SK-N-SH treated with all-trans-retinoic acid at 6 μM for 48 hours (cell line): ENCODE measurements at regions not wholly inside any gene's neighbourhood (a gene's known extent, or its start where the extent isn't known, plus 50 kb on each side); places are given as distances from the start of the nearest gene placed in this dataset.

Experiments used
- ARNTL ChIP-seq: fragments of 450-650 bp; formaldehyde crosslinking; IDR thresholded peaks from 2 replicates; pipeline ENCODE4 v1.5.0; 2020; ENCODE audit warnings: low read depth, mild to moderate bottlenecking, moderate library complexity, borderline replicate concordance
- ESRRG ChIP-seq: fragments of 250-450 bp; sonication (Bioruptor Pico); IDR thresholded peaks from 2 replicates; pipeline ENCODE4 v1.6.1; 2021; ENCODE audit warnings: mild to moderate bottlenecking
- GLIS3 ChIP-seq: fragments of 250-450 bp; sonication (Bioruptor Pico); IDR thresholded peaks from 2 replicates; pipeline ENCODE4 v1.5.0; 2020; ENCODE audit warnings: mild to moderate bottlenecking, moderate library complexity
- OSR1 ChIP-seq: fragments of 250-450 bp; sonication (Bioruptor Pico); IDR thresholded peaks from 2 replicates; pipeline ENCODE4 v1.8.0; 2022; ENCODE audit warnings: moderate library complexity, mild to moderate bottlenecking, inconsistent platforms
- TOX ChIP-seq: fragments of 250-450 bp; sonication (Bioruptor Pico); IDR thresholded peaks from 2 replicates; pipeline ENCODE4 v1.8.0; 2021; ENCODE audit warnings: mild to moderate bottlenecking, moderate library complexity, borderline replicate concordance
- ZFP30 ChIP-seq: fragments of 450-650 bp; formaldehyde crosslinking; IDR thresholded peaks from 2 replicates; pipeline ENCODE4 v1.5.0; 2022; ENCODE audit warnings: mild to moderate bottlenecking, moderate library complexity
- ZNF70 ChIP-seq: fragments of 450-650 bp; formaldehyde crosslinking; IDR thresholded peaks from 2 replicates; pipeline ENCODE4 v1.5.0; 2020; ENCODE audit warnings: mild to moderate bottlenecking, moderate library complexity
- TF ChIP-seq, protein P1 (sequence below): fragments of 250-450 bp; sonication (Bioruptor Pico); IDR thresholded peaks from 2 replicates; pipeline ENCODE4 v1.8.0; 2020; ENCODE audit warnings: mild to moderate bottlenecking, moderate library complexity, borderline replicate concordance
- TF ChIP-seq, protein P2 (sequence below): fragments of 250-450 bp; sonication (Bioruptor Pico); IDR thresholded peaks from 2 replicates; pipeline ENCODE4 v1.5.1; 2021; ENCODE audit warnings: mild to moderate bottlenecking, moderate library complexity
- TF ChIP-seq, protein P3 (sequence below): fragments of 250-450 bp; sonication (Bioruptor Pico); IDR thresholded peaks from 2 replicates; pipeline ENCODE4 v1.5.1; 2020; ENCODE audit warnings: low read depth, mild to moderate bottlenecking, moderate library complexity

DNA sequence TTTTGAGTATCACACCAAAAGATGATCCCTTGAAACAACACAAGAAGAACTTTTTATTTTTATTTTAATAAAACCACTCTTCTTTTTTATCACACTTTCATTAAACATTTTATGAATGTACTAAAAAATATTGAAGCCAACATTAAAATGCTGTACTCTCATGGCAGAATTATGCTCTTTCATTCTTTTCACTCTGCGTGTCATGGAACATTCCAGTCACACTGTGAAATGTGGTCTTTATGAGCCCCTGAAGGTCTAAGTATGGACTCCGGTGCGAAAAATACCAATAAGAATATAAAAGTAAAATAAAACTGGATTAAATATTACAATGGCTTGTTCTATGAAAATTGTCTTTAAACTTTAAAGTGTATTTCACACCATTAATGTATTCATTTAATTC, 148.4 kb downstream of the TMEM26 start:
- TF ChIP-seq ESRRG (CRISPR knock-in tag) (no peak), ARNTL (CRISPR knock-in tag) (no peak), ZNF70 (CRISPR knock-in tag) (no peak), OSR1 (CRISPR knock-in tag) (no peak), ZFP30 (CRISPR knock-in tag) (no peak), TOX (CRISPR knock-in tag) (no peak), GLIS3 (CRISPR knock-in tag) (no peak)
- TF ChIP-seq, protein P1, sequence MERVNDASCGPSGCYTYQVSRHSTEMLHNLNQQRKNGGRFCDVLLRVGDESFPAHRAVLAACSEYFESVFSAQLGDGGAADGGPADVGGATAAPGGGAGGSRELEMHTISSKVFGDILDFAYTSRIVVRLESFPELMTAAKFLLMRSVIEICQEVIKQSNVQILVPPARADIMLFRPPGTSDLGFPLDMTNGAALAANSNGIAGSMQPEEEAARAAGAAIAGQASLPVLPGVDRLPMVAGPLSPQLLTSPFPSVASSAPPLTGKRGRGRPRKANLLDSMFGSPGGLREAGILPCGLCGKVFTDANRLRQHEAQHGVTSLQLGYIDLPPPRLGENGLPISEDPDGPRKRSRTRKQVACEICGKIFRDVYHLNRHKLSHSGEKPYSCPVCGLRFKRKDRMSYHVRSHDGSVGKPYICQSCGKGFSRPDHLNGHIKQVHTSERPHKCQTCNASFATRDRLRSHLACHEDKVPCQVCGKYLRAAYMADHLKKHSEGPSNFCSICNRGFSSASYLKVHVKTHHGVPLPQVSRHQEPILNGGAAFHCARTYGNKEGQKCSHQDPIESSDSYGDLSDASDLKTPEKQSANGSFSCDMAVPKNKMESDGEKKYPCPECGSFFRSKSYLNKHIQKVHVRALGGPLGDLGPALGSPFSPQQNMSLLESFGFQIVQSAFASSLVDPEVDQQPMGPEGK (CRISPR knock-in tag) = no peak
- TF ChIP-seq, protein P2, sequence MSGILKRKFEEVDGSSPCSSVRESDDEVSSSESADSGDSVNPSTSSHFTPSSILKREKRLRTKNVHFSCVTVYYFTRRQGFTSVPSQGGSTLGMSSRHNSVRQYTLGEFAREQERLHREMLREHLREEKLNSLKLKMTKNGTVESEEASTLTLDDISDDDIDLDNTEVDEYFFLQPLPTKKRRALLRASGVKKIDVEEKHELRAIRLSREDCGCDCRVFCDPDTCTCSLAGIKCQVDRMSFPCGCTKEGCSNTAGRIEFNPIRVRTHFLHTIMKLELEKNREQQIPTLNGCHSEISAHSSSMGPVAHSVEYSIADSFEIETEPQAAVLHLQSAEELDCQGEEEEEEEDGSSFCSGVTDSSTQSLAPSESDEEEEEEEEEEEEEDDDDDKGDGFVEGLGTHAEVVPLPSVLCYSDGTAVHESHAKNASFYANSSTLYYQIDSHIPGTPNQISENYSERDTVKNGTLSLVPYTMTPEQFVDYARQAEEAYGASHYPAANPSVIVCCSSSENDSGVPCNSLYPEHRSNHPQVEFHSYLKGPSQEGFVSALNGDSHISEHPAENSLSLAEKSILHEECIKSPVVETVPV (CRISPR knock-in tag) = no peak
- TF ChIP-seq, protein P3, sequence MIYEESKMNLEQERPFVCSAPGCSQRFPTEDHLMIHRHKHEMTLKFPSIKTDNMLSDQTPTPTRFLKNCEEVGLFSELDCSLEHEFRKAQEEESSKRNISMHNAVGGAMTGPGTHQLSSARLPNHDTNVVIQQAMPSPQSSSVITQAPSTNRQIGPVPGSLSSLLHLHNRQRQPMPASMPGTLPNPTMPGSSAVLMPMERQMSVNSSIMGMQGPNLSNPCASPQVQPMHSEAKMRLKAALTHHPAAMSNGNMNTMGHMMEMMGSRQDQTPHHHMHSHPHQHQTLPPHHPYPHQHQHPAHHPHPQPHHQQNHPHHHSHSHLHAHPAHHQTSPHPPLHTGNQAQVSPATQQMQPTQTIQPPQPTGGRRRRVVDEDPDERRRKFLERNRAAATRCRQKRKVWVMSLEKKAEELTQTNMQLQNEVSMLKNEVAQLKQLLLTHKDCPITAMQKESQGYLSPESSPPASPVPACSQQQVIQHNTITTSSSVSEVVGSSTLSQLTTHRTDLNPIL (CRISPR knock-in tag) = no peak
